GM19455 (cell line): ENCODE measurements at regions not wholly inside any gene's neighbourhood (a gene's known extent, or its start where the extent isn't known, plus 50 kb on each side); places are given as distances from the start of the nearest gene placed in this dataset.

ENCODE experiments used
- ATAC-seq: cut with Tn5 transposase; IDR thresholded peaks from one replicate; pipeline ENCODE4 v1.9.1; 2021; ENCODE audit not compliant: unreplicated experiment

- no peak for ATAC-seq
Observed at GRCh38 chr7:67413670-67414069, 417.0 kb downstream of the TYW1 start.

DNA sequence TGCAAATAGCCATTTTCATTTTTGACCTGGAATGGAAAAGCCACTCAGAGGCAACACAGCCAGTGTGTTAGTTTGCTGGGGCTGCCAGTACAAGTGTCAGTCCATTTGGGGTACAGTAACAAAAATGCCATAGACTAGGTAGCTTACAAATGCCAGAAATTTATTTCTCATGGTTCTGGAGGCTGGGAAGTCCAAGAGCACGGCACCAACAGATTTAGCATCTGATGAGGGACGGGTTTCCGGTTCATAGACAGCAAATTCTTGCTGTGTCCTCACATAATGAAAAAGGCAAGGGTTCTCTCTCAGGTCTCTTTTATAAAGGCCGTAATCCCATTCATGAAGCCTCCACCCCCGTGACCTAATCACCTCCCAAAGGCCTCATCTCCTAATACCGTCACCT is 418.2 kb downstream of the TYW1 start:
- ATAC-seq, result no peak

GRCh38 chr7:67422601-67423000 is 426.0 kb downstream of the TYW1 start:
- no peak for ATAC-seq

DNA sequence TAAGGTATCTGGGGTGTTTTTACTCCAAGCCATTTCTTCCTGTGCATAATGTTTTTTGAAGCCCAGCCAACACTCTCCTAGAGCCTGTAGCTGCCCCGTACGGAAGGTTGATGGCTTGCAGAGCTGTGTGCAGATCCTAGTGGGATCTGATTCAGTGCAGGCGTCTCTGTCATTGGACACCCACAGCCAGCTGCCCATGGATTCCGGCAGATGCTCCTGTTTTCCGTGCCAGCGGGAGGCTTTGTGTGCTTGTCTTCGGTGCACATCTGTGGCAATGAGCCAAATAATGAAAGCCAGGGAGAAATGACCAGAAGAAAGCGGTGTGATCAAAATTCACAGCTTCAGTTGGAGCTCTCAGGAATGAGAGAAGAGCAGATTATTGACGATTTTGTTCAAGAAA is 426.4 kb downstream of the TYW1 start:
- no peak for ATAC-seq

GRCh38 chr7:67426654-67427053 is 430.0 kb downstream of the TYW1 start:
- no peak for ATAC-seq

DNA sequence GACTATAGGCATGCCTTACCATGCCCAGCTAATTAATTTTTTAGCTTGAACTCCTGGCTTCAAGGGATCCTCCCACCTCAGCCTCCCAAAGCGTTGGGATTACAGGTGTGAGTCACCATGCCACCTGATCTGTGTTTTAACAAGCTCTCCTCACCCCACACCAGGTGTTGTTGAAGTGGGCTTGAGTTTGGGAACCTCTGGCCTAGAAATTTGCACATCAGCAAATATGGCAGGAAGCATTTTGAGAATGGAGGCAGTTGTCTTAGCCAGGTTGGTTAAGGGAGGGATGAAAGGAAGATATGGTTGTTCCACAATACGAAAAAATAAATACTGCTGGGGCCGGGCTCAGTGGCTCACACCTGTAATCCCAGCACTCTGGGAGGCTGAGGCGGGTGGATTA is 433.1 kb downstream of the TYW1 start:
- no peak for ATAC-seq

GRCh38 chr7:67432536-67433234 is 436.1 kb downstream of the TYW1 start:
- no peak for ATAC-seq

- no peak for ATAC-seq
Observed at GRCh38 chr7:67435894-67436535, 439.4 kb downstream of the TYW1 start.

- no peak for ATAC-seq
Observed at GRCh38 chr7:67438198-67438882, 441.7 kb downstream of the TYW1 start.

GRCh38 chr7:67438913-67439505 is 442.4 kb downstream of the TYW1 start:
- no peak for ATAC-seq

DNA sequence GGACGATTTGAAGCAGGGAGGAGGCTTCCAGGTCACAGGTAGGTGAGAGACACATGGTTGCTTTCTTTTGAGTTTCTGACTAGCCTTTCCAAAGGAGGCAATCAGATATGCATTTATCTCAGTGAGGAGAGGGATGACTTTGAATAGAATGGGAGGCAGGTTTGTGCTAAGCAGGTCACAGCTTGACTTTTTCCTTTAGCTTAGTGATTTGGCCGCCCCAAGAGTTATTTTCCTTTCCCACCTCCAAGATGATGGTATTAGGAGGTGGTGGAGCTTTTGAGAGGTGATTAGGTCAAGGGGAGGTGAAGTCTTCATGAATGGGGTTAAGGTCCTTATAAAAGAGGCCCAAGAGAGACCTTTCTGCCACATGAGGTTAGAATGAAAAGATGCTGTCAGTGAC is 443.7 kb downstream of the TYW1 start:
- no peak for ATAC-seq

- no peak for ATAC-seq
Observed at GRCh38 chr7:67445728-67446127, 449.1 kb downstream of the TYW1 start.

GRCh38 chr7:67447297-67447696 is 450.7 kb downstream of the TYW1 start:
- ATAC-seq, result no peak

GRCh38 chr7:67448271-67448670 is 451.6 kb downstream of the TYW1 start:
- ATAC-seq, result no peak

DNA sequence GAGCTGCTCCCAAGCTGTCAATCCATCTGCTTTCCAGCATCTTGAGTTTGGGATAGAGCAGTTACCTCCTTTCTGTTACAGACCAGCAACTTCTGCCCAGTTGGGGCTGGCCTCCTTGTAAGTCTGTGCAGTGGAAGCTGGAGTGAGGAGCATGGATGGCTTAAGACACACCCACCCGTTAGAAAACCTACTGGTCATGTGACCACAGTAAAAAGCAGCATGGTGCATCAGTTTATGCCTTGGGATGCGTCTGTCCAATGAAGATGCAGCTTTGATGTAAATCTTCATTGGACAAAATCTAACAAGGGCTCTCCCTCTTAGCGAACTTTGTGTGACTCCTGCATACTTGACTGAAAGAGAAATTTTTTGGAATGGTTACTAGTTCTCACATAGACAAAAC is 453.5 kb downstream of the TYW1 start:
- no peak for ATAC-seq

DNA sequence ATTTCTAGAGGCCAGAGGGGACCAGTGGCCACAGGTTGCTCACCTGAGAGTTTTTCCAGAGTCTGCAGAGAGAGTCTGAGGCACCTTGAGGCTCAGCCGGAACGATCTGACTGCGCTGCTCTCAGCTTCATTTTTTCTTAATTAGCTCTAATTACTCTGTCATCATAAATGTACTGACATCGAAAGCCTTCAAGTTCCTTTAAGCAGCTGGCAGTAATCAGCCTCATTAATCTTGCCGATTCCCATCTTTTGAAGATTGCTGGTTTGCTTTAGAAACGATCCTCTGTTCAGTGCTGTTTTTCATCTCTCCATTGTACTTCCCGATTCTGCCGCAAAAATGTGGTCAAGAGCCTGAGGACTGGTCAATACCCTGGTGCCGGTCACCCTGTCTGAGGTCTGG is 454.7 kb downstream of the TYW1 start:
- ATAC-seq, result no peak

DNA sequence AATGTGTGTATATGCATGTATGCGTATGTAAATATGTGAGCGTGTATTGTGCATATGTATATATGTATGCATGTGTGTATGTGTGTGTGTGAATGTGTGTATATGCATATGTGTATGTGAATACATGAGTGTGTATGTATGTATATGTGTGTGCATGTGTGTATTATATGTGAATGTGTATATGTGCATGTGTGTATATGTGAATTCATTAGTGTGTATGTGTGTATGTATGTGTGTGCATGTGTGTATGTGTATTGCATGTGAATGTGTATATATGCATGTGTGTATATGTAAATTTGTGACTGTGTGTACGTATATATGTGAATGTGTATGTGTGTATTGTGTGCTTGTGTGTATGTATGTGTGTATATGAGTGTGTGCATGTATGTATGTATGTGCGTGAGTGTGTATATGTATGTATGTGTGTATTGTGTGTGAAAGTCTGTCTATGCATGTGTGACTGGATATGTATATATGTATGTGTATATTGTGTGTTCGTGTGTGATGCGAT is 455.9 kb downstream of the TYW1 start:
- ATAC-seq, result no peak

GRCh38 chr7:67453580-67454380 is 457.1 kb downstream of the TYW1 start:
- no peak for ATAC-seq

DNA sequence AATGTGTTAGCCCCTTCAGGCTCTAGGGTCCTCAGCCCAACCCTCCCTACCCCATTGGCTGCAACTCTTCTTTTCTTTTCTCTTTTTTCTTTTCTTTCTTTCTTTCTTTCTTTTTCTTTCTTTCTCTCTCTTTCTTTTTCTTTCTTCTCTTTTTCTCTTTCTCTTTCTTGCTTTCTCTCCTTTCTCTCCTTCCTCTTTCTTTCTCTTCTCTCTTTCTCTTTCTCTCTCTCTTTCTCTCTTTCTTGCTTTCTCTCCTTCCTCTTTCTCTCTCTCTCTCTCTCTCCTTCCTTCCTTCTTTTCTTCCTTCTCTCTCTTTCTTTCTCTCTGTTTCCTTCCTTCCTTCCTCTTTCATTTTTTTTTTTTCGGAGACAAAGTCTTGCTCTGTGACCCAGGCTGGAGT is 458.9 kb downstream of the TYW1 start:
- no peak for ATAC-seq

DNA sequence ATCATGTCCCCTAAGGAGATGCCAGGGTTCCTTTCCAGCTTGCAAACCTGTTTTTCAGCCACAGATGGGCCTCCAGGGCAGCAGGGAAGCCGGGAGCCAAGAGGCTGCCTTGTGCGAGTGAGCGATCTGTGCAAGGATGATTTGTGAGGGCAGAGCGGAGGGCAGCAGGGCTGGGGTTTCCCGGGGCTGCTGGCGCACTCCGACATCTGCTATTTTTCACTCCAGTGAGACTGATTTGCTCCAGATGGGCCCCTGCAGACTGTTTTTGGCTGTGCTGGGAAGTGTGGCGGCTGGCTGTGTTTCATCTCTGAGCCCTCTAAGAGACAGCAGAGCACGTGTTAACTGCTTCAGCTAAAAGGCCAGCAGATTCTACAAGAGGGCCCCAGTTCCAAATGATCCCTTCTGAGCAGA is 466.2 kb downstream of the TYW1 start:
- ATAC-seq, result no peak

GRCh38 chr7:67463316-67463715 is 466.7 kb downstream of the TYW1 start:
- no peak for ATAC-seq
